Transverse colon (tissue), 3 donors: ENCODE measurements at regions not wholly inside any gene's neighbourhood (a gene's known extent, or its start where the extent isn't known, plus 50 kb on each side); places are given as distances from the start of the nearest gene placed in this dataset.

Source experiments
- CTCF ChIP-seq, 5 experiments: fragments of 200-600 bp in 3 of 5; fragments of 450-650 bp in 2 of 5; sonication (generic) in 3 of 5; IDR thresholded peaks; 1 replicate in 2 of 5; 2 replicates in 3 of 5; pipeline ENCODE4 v1.5.1; 2016 to 2017; ENCODE audit warnings: antibody characterized with exemption in 5 of 5, inconsistent platforms in 3 of 5, mild to moderate bottlenecking in 2 of 5, moderate library complexity in 1 of 5
- POLR2A ChIP-seq: fragments of 450-650 bp; IDR thresholded peaks from one replicate; pipeline ENCODE4 v1.6.1; 2016; ENCODE audit warnings: antibody characterized with exemption, mild to moderate bottlenecking, moderate library complexity

DNA sequence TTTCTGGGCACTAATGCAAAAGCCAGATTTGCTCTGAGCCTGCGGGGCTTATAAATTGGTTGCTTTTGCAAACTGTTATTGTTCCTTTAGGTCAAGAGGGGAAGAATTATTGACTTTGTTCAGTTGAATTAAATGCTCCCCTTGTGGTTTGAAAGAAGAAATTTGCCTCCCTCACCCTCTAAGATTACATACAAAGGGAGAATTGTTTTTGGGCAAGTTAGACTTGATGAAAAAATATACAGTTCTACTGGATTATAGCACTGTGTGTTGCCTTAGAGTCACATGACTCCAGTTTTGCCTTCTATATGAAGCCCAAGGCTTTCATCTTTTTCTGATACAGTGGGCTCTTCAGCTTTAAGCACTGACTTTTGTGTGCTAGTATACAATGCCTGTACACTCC is 1265.8 kb upstream of the LRRTM3 start:
- TF ChIP-seq POLR2A (no peak), CTCF (IDR thresholded peaks at IDR 0.05) (no peak)
